Tibial nerve (tissue), 4 donors: ENCODE measurements at regions not wholly inside any gene's neighbourhood (a gene's known extent, or its start where the extent isn't known, plus 50 kb on each side); places are given as distances from the start of the nearest gene placed in this dataset.

Experiments
- DNase-seq, 2 donors: peaks; one replicate each; pipeline ENCODE4 v3.0.0-alpha.2; 2019; ENCODE audit warnings: low spot score in 2 of 2
- H3K27ac ChIP-seq, 4 donors: fragments of 200-600 bp; sonication (generic) in 3 of 4; one replicate each; pipeline ENCODE4 v1.5.1; 2017 to 2019; ENCODE audit warnings: mild to moderate bottlenecking in 1 of 4
- H3K27me3 ChIP-seq, 2 donors: fragments of 200-600 bp; sonication (generic) in 1 of 2; one replicate each; pipeline versions ENCODE4 v1.5.1 to v1.6.0; 2017 to 2019
- H3K36me3 ChIP-seq, 3 donors: fragments of 200-600 bp; sonication (generic); one replicate each; pipeline ENCODE4 v1.5.1; 2018 to 2019
- H3K4me1 ChIP-seq, 4 donors: fragments of 200-600 bp; sonication (generic) in 3 of 4; one replicate each; pipeline ENCODE4 v1.5.1; 2017 to 2019
- H3K4me3 ChIP-seq, 4 donors: fragments of 200-600 bp; sonication (generic) in 3 of 4; one replicate each; pipeline ENCODE4 v1.5.1; 2017 to 2019; ENCODE audit warnings: mild to moderate bottlenecking in 1 of 4, moderate library complexity in 1 of 4
- H3K9me3 ChIP-seq, 4 donors: fragments of 200-600 bp; sonication (generic) in 3 of 4; one replicate each; pipeline ENCODE4 v1.5.1; 2017 to 2019
- EP300 ChIP-seq, 2 donors: sonication (generic); formaldehyde crosslinking; IDR thresholded peaks; one replicate each; pipeline ENCODE4 v1.6.1; 2017; ENCODE audit warnings: antibody characterized with exemption in 2 of 2, mild to moderate bottlenecking in 1 of 2
- POLR2A ChIP-seq, 2 donors: fragments of 450-650 bp; IDR thresholded peaks; one replicate each; pipeline ENCODE4 v1.6.1; 2017; ENCODE audit warnings: antibody characterized with exemption in 2 of 2, mild to moderate bottlenecking in 2 of 2, moderate library complexity in 2 of 2
- WGBS, 2 donors: methylation state at CpG; one replicate each; pipeline ENCODE4 v1.1.5; 2018; 5-methylcytosine and 5-hydroxymethylcytosine counted together
- TF ChIP-seq, protein P1 (sequence below), 5 experiments: fragments of 200-600 bp in 3 of 5; fragments of 450-650 bp in 2 of 5; sonication (generic) in 3 of 5; IDR thresholded peaks; one replicate each; pipeline ENCODE4 v1.5.1; 2016 to 2019; ENCODE audit warnings: antibody characterized with exemption in 5 of 5, mild to moderate bottlenecking in 3 of 5, moderate library complexity in 2 of 5

DNA sequence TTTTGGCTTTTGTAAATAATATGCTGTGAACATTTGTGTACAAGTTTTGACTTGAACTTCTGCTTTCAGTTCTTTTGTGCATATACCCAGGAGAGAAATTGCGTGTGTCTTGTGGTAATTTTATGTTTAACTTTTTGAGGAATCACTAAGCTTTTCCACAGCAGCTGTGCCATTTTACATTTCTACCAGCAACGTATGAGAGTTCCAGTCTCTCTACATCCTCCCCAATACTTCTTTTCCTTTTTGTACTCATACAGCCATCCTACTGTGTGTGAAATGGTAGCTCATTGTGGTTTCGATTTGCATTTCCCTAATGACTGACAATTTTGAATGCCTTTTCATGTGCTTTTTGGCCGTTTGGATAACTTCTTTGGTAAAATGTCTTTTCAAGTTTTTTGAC, 66.3 kb upstream of the INHBA start:
- Histone ChIP-seq H3K36me3 (no peaks in the 10 kb centered on the region), H3K27ac (no peak overlapping the region), H3K9me3 (peaks cover 0 to 9% (median 0%) of the 10 kb centered on the region in 4 donors), H3K4me3 (no peak overlapping the region), H3K4me1 (no peaks in the 10 kb centered on the region), H3K27me3 (no peaks in the 10 kb centered on the region)
- WGBS, 2 donors, result 81 to 84% methylated on average over 4 of the region's 4 CpGs
- DNase-seq, result no peak
- TF ChIP-seq EP300 (IDR thresholded peaks at IDR 0.05), result no peak
- TF ChIP-seq POLR2A (IDR thresholded peaks at IDR 0.05), result no peak
- TF ChIP-seq, protein P1, sequence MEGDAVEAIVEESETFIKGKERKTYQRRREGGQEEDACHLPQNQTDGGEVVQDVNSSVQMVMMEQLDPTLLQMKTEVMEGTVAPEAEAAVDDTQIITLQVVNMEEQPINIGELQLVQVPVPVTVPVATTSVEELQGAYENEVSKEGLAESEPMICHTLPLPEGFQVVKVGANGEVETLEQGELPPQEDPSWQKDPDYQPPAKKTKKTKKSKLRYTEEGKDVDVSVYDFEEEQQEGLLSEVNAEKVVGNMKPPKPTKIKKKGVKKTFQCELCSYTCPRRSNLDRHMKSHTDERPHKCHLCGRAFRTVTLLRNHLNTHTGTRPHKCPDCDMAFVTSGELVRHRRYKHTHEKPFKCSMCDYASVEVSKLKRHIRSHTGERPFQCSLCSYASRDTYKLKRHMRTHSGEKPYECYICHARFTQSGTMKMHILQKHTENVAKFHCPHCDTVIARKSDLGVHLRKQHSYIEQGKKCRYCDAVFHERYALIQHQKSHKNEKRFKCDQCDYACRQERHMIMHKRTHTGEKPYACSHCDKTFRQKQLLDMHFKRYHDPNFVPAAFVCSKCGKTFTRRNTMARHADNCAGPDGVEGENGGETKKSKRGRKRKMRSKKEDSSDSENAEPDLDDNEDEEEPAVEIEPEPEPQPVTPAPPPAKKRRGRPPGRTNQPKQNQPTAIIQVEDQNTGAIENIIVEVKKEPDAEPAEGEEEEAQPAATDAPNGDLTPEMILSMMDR (IDR thresholded peaks at IDR 0.05), result no peak

DNA sequence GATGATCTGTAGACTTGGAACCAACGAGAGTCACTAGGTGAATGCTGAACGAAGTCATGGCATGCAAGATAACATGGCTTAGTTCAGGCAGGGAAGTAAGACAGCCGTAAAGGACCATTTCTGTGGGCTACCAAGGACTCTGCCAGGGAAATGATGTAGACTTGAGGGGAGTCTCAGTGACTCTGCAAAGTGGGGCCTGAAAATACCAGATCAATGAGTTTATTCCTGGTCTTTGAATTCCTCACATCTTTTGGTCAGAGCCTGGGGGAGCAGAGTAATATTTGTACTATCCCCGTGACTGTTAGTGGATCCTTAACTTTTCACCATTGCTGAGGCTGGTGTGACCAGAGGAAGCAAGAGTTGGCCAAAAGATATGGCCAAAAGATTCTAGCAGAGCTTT, 60.7 kb upstream of the INHBA start:
- H3K27me3 ChIP-seq, result no peaks in the 10 kb centered on the region
- no peak overlapping the region for H3K4me3 ChIP-seq
- DNase-seq, result no peak
- TF ChIP-seq EP300 (IDR thresholded peaks at IDR 0.05), result no peak
- TF ChIP-seq, protein P1 (IDR thresholded peaks at IDR 0.05), result no peak
- no peak for TF ChIP-seq POLR2A (IDR thresholded peaks at IDR 0.05)
- no peaks in the 10 kb centered on the region for H3K4me1 ChIP-seq
- H3K27ac ChIP-seq, result no peak overlapping the region
- 90 to 91% methylated on average over 4 of the region's 4 CpGs for WGBS, 2 donors
- H3K36me3 ChIP-seq, result no peaks in the 10 kb centered on the region
- peaks cover 0 to 5% (median 0%) of the 10 kb centered on the region in 4 donors for H3K9me3 ChIP-seq

DNA sequence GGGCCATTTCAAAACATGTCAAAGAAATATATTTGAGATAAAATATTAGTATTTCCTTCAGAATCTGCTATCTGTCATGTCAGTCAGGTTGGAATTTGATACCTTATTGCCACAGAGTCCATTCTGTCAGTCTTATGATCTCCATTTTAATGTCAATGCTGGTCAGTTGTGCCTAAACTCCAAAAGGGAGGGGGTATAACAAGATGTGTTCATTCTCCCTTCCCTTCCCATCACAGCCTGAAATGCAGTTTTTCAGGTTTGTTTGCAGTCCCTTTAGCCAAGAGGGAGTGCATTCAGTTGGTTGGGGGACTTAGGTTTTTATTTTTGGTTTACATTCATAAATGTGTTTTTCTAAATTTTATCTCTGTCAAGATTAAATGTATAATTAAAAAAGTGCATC, 59.8 kb upstream of the INHBA start:
- H3K9me3 ChIP-seq, result peaks cover 0 to 5% (median 0%) of the 10 kb centered on the region in 4 donors
- DNase-seq, result no peak
- no peak overlapping the region for H3K4me3 ChIP-seq
- H3K27me3 ChIP-seq, result no peaks in the 10 kb centered on the region
- no peaks in the 10 kb centered on the region for H3K36me3 ChIP-seq
- H3K4me1 ChIP-seq, result no peaks in the 10 kb centered on the region
- no peak overlapping the region for H3K27ac ChIP-seq
- TF ChIP-seq POLR2A (IDR thresholded peaks at IDR 0.05), result no peak
- TF ChIP-seq, protein P1 (IDR thresholded peaks at IDR 0.05), result no peak
- TF ChIP-seq EP300 (IDR thresholded peaks at IDR 0.05), result no peak

DNA sequence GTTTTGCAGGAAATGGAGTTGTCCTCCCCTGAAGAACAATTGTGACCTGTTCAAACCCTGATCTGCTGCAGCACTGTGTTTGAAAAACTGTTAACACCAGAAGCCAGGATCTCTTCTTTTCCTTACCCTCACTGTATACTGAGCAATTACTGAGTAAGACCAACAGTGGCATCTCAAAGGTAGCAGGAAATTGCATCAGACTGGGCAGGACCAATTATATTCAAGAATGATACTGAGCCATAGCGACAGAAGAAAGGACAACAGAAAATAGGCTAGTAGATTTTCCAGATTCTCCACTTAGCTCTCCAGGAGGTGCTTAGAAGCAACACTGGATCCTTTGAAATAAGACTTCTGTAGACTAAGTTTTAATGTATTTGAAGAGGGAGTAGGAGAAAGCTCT, 57.4 kb upstream of the INHBA start:
- TF ChIP-seq EP300 (IDR thresholded peaks at IDR 0.05) (no peak), POLR2A (IDR thresholded peaks at IDR 0.05) (no peak)
- TF ChIP-seq, protein P1 (IDR thresholded peaks at IDR 0.05), result no peak
- WGBS, 2 donors, result 93 to 94% methylated on average over 1 of the region's 1 CpG
- Histone ChIP-seq H3K9me3 (peaks cover 0 to 15% (median 0%) of the 10 kb centered on the region in 4 donors), H3K27me3 (no peaks in the 10 kb centered on the region), H3K27ac (no peak overlapping the region), H3K4me3 (no peak overlapping the region), H3K36me3 (no peaks in the 10 kb centered on the region), H3K4me1 (no peaks in the 10 kb centered on the region)
- DNase-seq, result no peak

DNA sequence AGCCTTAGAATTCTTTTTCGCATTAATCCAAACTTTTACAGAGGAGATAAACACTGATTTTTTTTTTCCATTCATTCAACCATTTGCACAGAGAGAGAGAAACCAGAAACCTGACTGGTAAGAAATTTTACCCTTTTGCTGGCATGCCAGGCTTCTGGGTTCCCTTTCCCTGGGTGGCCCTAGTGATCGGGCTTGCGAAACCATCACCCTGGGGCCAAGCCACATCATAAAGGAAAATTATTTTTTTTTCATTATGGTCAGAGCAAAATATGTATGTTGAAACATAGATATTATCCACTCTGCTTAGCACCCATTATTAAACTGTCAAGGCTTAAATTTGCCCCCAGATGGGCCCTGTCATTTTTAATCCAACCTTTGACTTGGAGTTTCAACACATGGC, 55.4 kb upstream of the INHBA start:
- Histone ChIP-seq H3K4me1 (no peaks in the 10 kb centered on the region), H3K27me3 (no peaks in the 10 kb centered on the region), H3K27ac (no peak overlapping the region), H3K9me3 (peaks cover 0 to 15% (median 2%) of the 10 kb centered on the region in 4 donors), H3K36me3 (no peaks in the 10 kb centered on the region), H3K4me3 (no peak overlapping the region)
- WGBS, 2 donors, result 80 to 89% methylated on average over 3 of the region's 3 CpGs
- DNase-seq, result no peak
- no peak for TF ChIP-seq POLR2A (IDR thresholded peaks at IDR 0.05)
- no peak for TF ChIP-seq EP300 (IDR thresholded peaks at IDR 0.05)
- TF ChIP-seq, protein P1 (IDR thresholded peaks at IDR 0.05), result no peak
